HCT116 (cell line): ENCODE measurements at regions not wholly inside any gene's neighbourhood (a gene's known extent, or its start where the extent isn't known, plus 50 kb on each side); places are given as distances from the start of the nearest gene placed in this dataset.

Experiments used
- ATAC-seq: fragments of 200-7000 bp; cut with Tn5 transposase; 2 replicates; pipeline ENCODE4 v1.9.1; 2020; ENCODE audit warnings: mild to moderate bottlenecking, moderate library complexity
- BruUV-seq: library from RNA; stranded (reverse); fragments of 400-500 nt; replicated peaks from 2 replicates; lab custom pipeline; 2021; lab: Mats Ljungman, UMichigan
- CTCF ChIA-PET: fragments of 300-600 bp; sonication (Branson Sonifier 250); formaldehyde crosslinking; loops from one replicate; lab custom pipeline; 2021; ENCODE audit warnings: antibody characterized with exemption; lab: Charles Lee
- POLR2A ChIA-PET: fragments of 300-600, 350-600 bp; sonication (Branson Sonifier 250); formaldehyde crosslinking; loops from one replicate; lab custom pipeline; 2021; ENCODE audit warnings: antibody characterized with exemption; lab: Charles Lee
- RAD21 ChIA-PET, 2 experiments: fragments of 300-600 bp; sonication (Branson Sonifier 250); formaldehyde crosslinking; loops; one replicate each; lab custom pipeline; 2023; ENCODE audit warnings: low total read pairs in 2 of 2; ENCODE audit not compliant: uncharacterized antibody in 2 of 2, unreplicated experiment in 2 of 2, low non-redundant PET in 1 of 2; lab: Charles Lee
- DNase-seq: peaks from one replicate; pipeline ENCODE4 v3.0.0-alpha.2; 2010; ENCODE audit warnings: low read depth, low spot score
- H2AFZ ChIP-seq: fragments of 200-600 bp; shearing (Covaris generic), sonication (generic); 2 replicates; pipeline ENCODE4 v1.6.1; 2017; ENCODE audit warnings: low read depth, mixed run types, mixed read lengths, antibody characterized with exemption, low read length; ENCODE audit not compliant: poor library complexity, severe bottlenecking
- H3K27ac ChIP-seq: 2 replicates; pipeline ENCODE4 v1.5.1; 2012; ENCODE audit warnings: low read depth, low read length
- H3K27me3 ChIP-seq: fragments of 200-600 bp; sonication (generic); 2 replicates; pipeline ENCODE4 v1.6.1; 2016; ENCODE audit warnings: mixed run types, low read length, mixed read lengths; ENCODE audit not compliant: insufficient read depth
- H3K36me3 ChIP-seq, 2 experiments: fragments of 200-500 bp in 1 of 2; fragments of 200-600 bp in 1 of 2; sonication (Bioruptor generic) in 1 of 2; sonication (generic) in 1 of 2; 2 replicates each; pipeline versions ENCODE4 v1.5.1 to v1.6.1; 2014 to 2016; ENCODE audit warnings: low read length in 2 of 2, inconsistent platforms in 1 of 2, mixed read lengths in 1 of 2, mixed run types in 1 of 2; ENCODE audit not compliant: insufficient read depth in 2 of 2, control insufficient read depth in 1 of 2
- H3K4me1 ChIP-seq, 2 experiments: fragments of 200-600 bp in 1 of 2; sonication (generic) in 1 of 2; 2 replicates each; pipeline versions ENCODE4 v1.5.1 to v1.6.1; 2012 to 2017; ENCODE audit warnings: low read length in 2 of 2, inconsistent platforms in 1 of 2, mild to moderate bottlenecking in 1 of 2, mixed read lengths in 1 of 2, mixed run types in 1 of 2, moderate library complexity in 1 of 2; ENCODE audit not compliant: insufficient read depth in 2 of 2, control insufficient read depth in 1 of 2
- H3K4me2 ChIP-seq: fragments of 200-600 bp; sonication (generic); 2 replicates; pipeline ENCODE4 v1.6.1; 2017; ENCODE audit warnings: mixed run types, low read length, mixed read lengths
- H3K4me3 ChIP-seq, 2 experiments: fragments of 200-600 bp in 1 of 2; sonication (generic) in 1 of 2; replicated peaks in 1 of 2; 2 replicates each; pipeline ENCODE4 v1.5.1; 2011 to 2016; ENCODE audit warnings: low read length in 2 of 2, control low read depth in 1 of 2, low read depth in 1 of 2, mild to moderate bottlenecking in 1 of 2, mixed read lengths in 1 of 2, mixed run types in 1 of 2
- H3K79me2 ChIP-seq: fragments of 200-600 bp; sonication (generic); 2 replicates; pipeline ENCODE4 v1.6.1; 2017; ENCODE audit warnings: mild to moderate bottlenecking, mixed run types, low read length, moderate library complexity, mixed read lengths; ENCODE audit not compliant: insufficient read depth
- H3K9ac ChIP-seq: fragments of 200-600 bp; sonication (generic); 2 replicates; pipeline ENCODE4 v1.6.1; 2016; ENCODE audit warnings: low read length, mixed read lengths
- H3K9me2 ChIP-seq: fragments of 200-600 bp; sonication (generic), shearing (Covaris generic); 2 replicates; pipeline ENCODE4 v1.6.1; 2017; ENCODE audit warnings: mixed run types, mild to moderate bottlenecking, moderate library complexity; ENCODE audit not compliant: insufficient read depth
- H3K9me3 ChIP-seq, 2 experiments: fragments of 200-500 bp in 1 of 2; fragments of 200-600 bp in 1 of 2; sonication (Bioruptor generic) in 1 of 2; sonication (generic) in 1 of 2; 2 replicates each; pipeline ENCODE4 v1.6.1; 2014 to 2017; ENCODE audit warnings: low read length in 2 of 2, mixed read lengths in 2 of 2, inconsistent platforms in 1 of 2, low read depth in 1 of 2, mild to moderate bottlenecking in 1 of 2, mixed run types in 1 of 2, moderate library complexity in 1 of 2; ENCODE audit not compliant: control insufficient read depth in 1 of 2, insufficient read depth in 1 of 2
- H4K20me1 ChIP-seq: fragments of 200-600 bp; sonication (generic), shearing (Covaris generic); 2 replicates; pipeline ENCODE4 v1.6.1; 2017; ENCODE audit warnings: mixed run types, mild to moderate bottlenecking, moderate library complexity; ENCODE audit not compliant: insufficient read depth
- EZH2 ChIP-seq: fragments of 200-600 bp; sonication (generic); IDR thresholded peaks from 2 replicates; pipeline ENCODE4 v1.6.1; 2017; ENCODE audit warnings: antibody characterized with exemption, mixed run types
- FOSL1 ChIP-seq: IDR thresholded peaks from 2 replicates; pipeline ENCODE4 v1.6.1; 2012; ENCODE audit warnings: low read depth
- JUND ChIP-seq: IDR thresholded peaks from 2 replicates; pipeline ENCODE4 v1.6.1; 2012
- RAD21 ChIP-seq: IDR thresholded peaks from 2 replicates; pipeline ENCODE4 v1.6.1; 2012; ENCODE audit warnings: low read depth, mild to moderate bottlenecking
- SRF ChIP-seq: IDR thresholded peaks from 2 replicates; pipeline ENCODE4 v1.6.1; 2012; ENCODE audit warnings: low read depth
- TCF7L2 ChIP-seq: IDR thresholded peaks from 2 replicates; pipeline ENCODE4 v1.7.0; 2011; ENCODE audit warnings: borderline replicate concordance, inconsistent platforms; ENCODE audit not compliant: insufficient read depth, insufficient read length; ENCODE audit errors: extremely low read depth
- ZNF274 ChIP-seq: fragments of 200-500 bp; sonication (Bioruptor generic); IDR thresholded peaks from 2 replicates; pipeline ENCODE4 v1.6.1; 2014; ENCODE audit warnings: mild to moderate bottlenecking, low read depth, low read length, inconsistent platforms
- intact Hi-C: fragments of 100-400 bp; cut with micrococcal nuclease; formaldehyde crosslinking; loops from 2 replicates; pipeline ENCODE4 v1.10.0; 2022
- TF ChIP-seq, protein P1 (sequence below), 3 experiments: fragments of 200-600 bp in 1 of 3; sonication (generic) in 1 of 3; IDR thresholded peaks in 2 of 3; conservative IDR thresholded peaks in 1 of 3; 2 replicates each; pipeline ENCODE4 v1.5.1; 2012 to 2017; ENCODE audit warnings: low read depth in 2 of 3, low read length in 2 of 3, antibody characterized with exemption in 1 of 3, borderline replicate concordance in 1 of 3, control low read depth in 1 of 3, mild to moderate bottlenecking in 1 of 3, mixed read lengths in 1 of 3, mixed run types in 1 of 3, moderate library complexity in 1 of 3; ENCODE audit not compliant: insufficient read depth in 1 of 3
- TF ChIP-seq, protein P2 (sequence below): IDR thresholded peaks from 2 replicates; pipeline ENCODE4 v1.6.1; 2011; ENCODE audit warnings: mild to moderate bottlenecking, low read length, moderate library complexity; ENCODE audit not compliant: insufficient replicate concordance; ENCODE audit errors: extremely low read depth

DNA sequence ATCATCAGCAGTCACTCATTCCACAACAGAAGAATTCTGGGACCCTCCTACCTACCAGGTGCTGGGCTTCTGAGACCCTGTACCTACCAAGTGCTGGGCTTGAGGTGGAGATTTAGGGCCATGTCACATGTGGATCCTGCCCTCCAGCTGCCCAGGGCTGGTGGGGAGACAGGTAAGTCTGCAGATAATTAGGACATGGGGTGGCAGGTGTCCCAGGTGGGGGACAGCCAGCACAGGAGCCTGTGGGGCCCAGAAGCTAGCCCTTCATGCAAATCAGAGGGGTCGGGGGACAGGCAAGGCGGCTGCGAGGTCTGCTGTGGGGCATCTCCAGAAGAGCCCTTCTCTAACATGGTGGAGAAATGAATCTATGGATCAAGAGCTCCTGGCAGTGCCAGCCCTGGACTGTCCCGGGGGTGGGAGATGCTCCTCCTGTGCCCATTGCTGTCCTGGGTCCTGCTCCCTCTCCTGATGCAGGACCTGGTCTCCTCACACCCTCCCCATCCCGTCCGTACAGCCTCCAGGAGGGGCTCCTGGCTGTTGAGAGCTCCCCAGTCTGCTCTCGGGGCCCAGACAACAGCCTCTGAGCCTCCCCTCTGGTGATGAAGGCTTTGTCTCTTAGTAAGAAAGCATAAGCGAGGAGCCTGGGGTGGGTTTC, 106.3 kb upstream of the GLI2 start:
- intact Hi-C loops, result no loop called here
- ChIA-PET RAD21 (no interaction called here), CTCF (no interaction called here), POLR2A (no interaction called here)
- no peaks in the 10 kb centered on the region for H3K4me1 ChIP-seq
- H3K9me3 ChIP-seq, result no peaks in the 10 kb centered on the region
- no peak overlapping the region for H2AFZ ChIP-seq
- no peaks in the 10 kb centered on the region for H3K9me2 ChIP-seq
- H3K4me2 ChIP-seq, result no peak overlapping the region
- H3K9ac ChIP-seq, result no peak overlapping the region
- ATAC-seq, result no peak
- H3K4me3 ChIP-seq, result no peak overlapping the region
- H4K20me1 ChIP-seq, result no peaks in the 10 kb centered on the region
- H3K27ac ChIP-seq, result no peak overlapping the region
- H3K79me2 ChIP-seq, result no peaks in the 10 kb centered on the region
- no peaks in the 10 kb centered on the region for H3K36me3 ChIP-seq
- TF ChIP-seq EZH2, result no peak
- TF ChIP-seq JUND, result no peak
- TF ChIP-seq ZNF274, result no peak
- TF ChIP-seq, protein P1, sequence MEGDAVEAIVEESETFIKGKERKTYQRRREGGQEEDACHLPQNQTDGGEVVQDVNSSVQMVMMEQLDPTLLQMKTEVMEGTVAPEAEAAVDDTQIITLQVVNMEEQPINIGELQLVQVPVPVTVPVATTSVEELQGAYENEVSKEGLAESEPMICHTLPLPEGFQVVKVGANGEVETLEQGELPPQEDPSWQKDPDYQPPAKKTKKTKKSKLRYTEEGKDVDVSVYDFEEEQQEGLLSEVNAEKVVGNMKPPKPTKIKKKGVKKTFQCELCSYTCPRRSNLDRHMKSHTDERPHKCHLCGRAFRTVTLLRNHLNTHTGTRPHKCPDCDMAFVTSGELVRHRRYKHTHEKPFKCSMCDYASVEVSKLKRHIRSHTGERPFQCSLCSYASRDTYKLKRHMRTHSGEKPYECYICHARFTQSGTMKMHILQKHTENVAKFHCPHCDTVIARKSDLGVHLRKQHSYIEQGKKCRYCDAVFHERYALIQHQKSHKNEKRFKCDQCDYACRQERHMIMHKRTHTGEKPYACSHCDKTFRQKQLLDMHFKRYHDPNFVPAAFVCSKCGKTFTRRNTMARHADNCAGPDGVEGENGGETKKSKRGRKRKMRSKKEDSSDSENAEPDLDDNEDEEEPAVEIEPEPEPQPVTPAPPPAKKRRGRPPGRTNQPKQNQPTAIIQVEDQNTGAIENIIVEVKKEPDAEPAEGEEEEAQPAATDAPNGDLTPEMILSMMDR (IDR thresholded peaks at IDR 0.05 in 2 of 3, conservative IDR thresholded peaks at IDR 0.05 in 1 of 3; ENCODE audit: borderline replicate concordance in 1 of 3, insufficient read depth in 1 of 3, low read depth in 2 of 3, low read length in 2 of 3), result no peak
- TF ChIP-seq TCF7L2, result no peak
- TF ChIP-seq RAD21, result no peak
- TF ChIP-seq, protein P2, sequence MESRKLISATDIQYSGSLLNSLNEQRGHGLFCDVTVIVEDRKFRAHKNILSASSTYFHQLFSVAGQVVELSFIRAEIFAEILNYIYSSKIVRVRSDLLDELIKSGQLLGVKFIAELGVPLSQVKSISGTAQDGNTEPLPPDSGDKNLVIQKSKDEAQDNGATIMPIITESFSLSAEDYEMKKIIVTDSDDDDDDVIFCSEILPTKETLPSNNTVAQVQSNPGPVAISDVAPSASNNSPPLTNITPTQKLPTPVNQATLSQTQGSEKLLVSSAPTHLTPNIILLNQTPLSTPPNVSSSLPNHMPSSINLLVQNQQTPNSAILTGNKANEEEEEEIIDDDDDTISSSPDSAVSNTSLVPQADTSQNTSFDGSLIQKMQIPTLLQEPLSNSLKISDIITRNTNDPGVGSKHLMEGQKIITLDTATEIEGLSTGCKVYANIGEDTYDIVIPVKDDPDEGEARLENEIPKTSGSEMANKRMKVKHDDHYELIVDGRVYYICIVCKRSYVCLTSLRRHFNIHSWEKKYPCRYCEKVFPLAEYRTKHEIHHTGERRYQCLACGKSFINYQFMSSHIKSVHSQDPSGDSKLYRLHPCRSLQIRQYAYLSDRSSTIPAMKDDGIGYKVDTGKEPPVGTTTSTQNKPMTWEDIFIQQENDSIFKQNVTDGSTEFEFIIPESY, result no peak
- TF ChIP-seq SRF, result no peak
- TF ChIP-seq FOSL1, result no peak
- H3K27me3 ChIP-seq, result 0 out of 2 replicates have a peak, but pooled peaks cover under 1% of the 10 kb centered on the region
- DNase-seq, result no peak
- BruUV-seq, result no TSS peak
